HG03432 (cell line): ENCODE measurements at regions not wholly inside any gene's neighbourhood (a gene's known extent, or its start where the extent isn't known, plus 50 kb on each side); places are given as distances from the start of the nearest gene placed in this dataset.
A peak's percentile ranks its signal among the peaks of the same experiment; 100 is the strongest.
"Not testable (repeated sequence)": the region's sequence is repeated elsewhere in the genome, so short reads cannot be mapped to it uniquely, and the experiment has no call there.

Experiments
- ATAC-seq: cut with Tn5 transposase; IDR thresholded peaks from one replicate; pipeline ENCODE4 v1.9.1; 2021; ENCODE audit warnings: mild to moderate bottlenecking, moderate library complexity; ENCODE audit not compliant: unreplicated experiment

DNA sequence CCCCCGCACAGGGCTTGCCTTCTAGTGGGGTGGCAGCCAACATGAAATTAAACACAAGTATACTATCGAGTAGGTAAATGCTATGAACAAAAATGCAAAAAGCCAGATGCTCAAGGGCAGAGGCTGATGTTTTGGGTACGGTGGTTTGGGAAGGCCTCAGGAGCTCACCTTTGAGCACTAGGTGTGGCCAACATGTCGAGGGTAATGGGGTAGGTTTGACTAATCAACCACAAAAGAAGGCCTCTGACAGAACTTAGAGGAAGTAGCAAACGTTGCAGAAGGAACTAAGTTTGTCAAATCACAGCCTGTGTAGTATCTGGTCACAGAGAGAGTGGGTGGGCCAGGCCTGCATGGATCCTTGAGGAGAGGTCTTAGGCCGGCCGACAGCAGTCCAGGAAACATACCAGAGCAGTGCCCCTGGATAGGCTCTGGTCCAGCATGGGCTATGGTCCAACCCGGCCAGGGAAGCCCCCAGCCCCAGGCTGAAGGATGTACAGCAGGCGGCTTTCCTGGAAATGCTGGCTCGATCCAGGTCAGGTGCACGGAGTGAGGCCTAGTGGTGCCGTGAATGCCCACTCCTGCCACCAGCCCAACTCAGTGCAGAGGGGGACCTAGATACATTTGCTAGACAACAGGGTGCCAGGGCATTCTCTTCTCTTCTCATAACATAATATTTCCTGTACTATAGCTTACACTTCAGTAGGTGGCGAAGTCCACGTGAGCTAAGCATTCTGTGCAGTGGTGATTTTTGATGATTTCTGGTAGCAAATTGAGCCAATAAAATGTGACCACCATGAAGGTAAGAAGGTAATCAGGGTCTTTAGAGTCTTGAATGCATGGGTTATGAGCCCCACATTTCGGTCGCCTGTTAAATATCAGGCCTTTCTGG, 56.3 kb upstream of the CD93 start:
- peak; percentile 77 for ATAC-seq

DNA sequence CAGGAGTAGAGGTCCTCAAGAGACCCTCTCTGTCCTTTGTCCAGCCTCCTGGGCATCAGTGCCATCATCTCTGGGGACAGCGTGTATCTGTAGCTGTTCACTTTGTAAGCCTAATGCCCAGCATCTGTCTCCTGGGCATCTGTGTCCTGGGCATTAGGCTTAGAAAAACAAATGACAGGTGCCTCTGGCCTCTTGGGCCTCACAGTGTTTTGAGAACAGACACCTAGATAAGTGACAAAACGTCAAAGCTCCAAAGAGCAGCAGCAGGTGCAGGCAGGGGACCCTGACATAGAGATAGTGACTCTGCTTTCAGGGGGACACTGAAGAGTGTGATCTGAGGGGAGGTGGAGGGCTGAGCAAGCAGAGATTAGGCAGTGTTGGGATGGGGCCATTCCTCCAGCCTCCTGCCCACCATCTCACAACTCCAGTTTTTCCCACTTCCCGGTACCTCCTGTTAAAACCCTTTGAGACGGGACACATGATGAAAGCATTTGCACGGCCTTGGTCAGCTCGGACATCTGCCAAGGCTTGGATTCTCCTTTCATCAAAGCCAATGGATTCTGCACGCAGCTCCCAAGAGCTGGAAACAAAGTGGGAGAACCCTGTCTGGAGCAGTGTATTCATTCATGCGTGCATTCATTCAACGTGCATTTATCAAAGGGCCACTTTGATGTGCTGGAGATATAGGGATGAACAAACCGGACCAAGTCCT, 55.5 kb upstream of the CD93 start:
- ATAC-seq, result no peak

DNA sequence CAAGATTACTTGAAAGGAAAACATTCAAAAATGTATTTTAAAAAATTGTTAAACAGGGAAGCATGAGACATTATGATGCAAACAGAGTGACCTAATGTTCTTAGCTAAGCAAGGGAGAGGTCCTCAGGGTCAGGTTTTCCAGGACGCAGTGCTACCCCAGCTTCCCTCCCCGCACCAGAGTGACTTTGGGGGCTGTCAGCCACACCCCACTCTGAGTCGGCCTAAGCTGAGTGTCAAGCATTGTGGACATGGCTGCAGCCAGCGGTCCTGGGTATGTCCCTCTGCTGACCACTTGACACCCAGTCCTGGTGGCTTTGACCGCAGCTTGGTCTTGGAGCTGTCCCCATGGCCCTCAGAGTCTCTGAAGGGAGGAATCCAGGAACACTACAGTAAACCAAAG, 54.9 kb upstream of the CD93 start:
- ATAC-seq, result no peak

DNA sequence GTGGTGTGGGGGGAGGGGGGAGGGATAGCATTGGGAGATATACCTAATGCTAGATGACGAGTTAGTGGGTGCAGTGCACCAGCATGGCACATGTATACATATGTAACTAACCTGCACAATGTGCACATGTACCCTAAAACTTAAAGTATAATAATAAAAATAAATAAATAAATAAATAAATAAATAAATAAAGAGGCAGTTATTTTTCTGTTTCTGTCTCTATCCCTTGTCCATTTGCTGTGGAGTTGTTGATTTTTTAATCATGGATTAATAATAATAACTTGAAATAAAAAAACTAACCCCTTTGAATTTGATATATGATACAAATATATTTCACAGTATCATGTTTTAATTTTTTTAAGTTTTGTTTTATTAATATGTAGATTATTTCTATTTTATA, 53.9 kb upstream of the CD93 start:
- not testable (repeated sequence) for ATAC-seq

DNA sequence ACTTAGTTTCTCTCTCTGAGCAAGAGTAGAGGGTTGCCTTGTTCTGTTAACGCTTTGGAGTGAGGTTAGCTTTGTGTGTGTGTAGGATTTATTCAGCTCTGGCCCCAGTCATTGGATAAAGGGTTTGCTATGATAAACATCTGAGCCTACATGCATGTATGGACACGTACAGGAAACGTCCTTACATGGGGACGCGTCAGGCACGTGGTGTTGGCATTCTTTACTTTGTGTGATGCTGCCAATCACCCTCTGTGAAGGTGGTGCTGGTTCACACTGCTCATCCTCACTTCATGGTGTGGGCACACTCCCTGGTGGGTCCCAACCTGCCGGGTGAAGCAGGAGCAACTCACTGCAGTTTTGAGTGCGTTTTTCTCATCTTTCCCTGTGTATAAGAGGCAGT, 53.4 kb upstream of the CD93 start:
- ATAC-seq, result no peak

DNA sequence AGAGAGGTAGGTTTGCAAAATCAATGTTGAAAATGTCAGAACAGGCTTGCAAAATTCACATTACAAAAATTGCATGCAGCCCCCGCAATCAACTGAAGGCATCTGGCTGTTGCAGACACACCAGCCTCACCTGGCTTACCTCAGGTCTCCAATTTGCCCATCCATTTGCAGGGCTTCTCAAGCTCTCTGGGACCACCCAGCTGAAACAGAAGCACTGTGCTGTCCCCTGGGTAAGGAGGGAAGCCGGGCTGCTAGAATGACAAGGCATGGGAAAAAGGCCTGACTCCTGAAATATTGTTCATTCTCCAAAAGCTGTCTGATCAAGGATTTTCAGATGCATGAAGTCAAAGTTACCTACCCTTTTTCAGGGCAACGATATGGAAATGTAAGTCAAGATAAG, 52.6 kb upstream of the CD93 start:
- no peak for ATAC-seq

DNA sequence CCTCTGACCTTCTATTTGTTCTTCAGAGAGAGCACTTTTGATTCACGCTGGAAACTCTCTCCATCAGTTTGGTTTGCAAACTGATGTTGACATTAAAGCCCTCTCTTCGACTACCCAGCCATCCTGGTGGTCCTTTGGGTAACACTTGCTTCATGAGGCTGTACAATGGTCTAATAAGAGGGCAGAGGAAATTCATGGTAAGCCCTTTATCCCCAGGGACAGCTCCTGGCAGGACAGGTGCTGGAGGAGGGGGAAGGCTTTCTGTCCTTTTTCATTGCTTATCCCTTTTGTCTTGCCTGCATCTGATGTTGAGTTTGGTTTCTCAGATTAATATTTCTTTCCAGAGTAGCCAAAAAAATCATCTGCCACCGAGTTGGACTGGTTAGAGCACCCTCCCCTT, 52.1 kb upstream of the CD93 start:
- ATAC-seq, result no peak

DNA sequence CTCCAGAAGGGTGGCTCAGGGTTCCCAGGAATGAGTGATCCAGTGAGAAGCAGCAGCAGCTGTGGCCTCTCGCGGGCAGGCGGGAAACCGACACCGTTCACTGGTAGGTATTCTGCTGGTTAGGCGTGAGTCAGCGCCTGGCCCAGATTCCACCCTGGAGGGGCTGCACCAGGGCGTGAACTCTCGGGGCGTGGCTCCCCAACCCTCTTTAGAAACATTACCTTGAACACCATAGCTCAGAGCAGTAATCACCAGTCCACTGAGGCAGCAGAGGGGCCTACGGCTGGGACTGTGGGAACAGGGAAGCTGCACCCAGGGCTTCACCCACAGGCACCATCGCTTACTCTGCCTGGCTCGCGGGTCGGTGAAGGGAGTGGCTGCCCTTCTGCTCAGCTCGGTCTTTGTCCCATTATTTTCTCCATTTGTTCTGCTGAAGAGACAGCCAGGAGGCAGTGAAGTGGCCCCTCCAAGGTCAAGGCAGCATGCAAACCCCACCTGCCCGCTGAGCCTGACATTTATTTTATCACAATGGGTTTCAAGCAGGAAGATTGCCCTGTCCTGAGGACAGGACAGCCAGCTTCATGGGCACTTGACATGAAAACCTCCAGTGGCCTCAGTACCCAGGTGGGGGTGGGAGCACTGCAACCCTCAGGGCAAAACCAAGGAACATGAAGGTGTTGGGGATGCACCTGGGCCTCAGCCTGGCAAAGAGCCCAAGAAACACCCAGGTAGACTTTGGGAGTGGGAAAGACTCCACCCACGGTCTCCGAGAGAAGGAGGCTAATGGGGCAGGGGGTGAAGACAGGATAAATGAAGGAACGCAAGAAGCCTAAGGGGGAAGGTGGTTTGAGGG, 51.0 kb upstream of the CD93 start:
- no peak for ATAC-seq

DNA sequence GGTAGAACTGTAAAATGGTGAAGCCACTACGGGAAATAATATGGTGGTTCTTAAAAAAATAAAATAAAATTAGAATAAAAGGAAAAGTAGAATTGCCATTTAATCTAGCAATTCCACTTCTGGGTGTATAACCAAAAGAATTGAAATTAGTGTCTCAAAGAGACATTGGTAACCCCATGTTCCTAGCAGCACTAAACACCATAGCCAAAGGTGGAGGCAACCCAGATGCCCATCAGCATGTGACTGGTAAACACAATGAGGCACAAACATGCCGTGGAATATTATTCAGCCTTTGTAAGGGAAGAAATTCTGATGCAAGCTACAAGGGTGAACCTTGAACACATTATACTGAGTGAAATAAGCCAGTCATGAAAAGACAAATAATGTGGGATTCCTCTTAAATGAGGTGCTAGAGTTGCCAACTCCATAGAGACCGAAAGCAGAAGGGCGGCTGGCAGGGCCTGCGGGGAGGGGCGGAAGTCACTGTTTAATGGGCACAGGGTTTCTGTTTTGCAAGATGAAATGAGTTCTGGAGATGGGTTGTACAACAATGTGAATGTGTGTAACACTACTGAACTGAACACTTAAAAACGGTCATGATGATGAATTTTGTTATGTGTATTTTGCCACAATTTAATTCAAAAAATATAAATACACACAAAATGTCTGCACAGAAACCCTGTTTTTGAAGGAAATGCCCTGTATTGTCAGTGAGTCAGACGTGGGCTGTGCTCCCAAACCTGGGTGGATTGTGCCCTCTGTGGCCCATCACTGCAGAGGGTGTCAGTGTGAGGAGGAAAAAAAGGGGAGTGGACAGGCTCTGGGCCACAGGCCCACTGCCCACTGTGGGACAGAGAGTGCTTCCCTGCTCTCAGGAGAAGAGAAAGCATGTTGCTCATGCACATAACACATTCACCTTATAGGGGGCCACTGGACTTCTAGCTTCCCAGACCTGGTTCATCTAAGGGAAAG, 49.6 kb upstream of the CD93 start:
- ATAC-seq, result no peak
